ENCODE measurements at regions not wholly inside any gene's neighbourhood (a gene's known extent, or its start where the extent isn't known, plus 50 kb on each side); places are given as distances from the start of the nearest gene placed in this dataset.

DNA sequence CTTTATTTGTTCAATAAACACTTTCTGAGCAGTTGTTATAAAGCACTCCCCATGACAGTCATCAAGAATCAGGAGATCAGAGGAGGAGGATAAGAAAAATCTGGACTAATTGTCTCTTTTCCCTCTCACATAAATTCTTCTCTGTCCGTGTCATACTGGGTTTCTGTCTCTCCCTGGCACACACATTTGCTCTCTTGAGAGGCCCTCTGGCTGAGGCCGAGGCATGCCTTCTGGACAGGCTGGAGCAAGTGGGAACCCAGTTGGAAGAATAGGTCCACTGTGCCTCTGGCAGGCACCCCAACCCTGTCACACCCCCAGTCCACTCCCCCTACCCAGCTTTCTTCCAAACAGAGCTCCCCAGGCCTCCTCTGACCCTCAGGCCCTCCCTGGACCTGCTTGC, 315.8 kb downstream of the UACA start:
- Histone ChIP-seq H3K27ac (no peak overlapping the region), H3K9me3 (no peaks in the 10 kb centered on the region), H3K36me3 (no peaks in the 10 kb centered on the region), H3K4me1 (replicated peaks) (no peaks in the 10 kb centered on the region), H3K27me3 (replicated peaks; ENCODE audit: insufficient read depth) (no peaks in the 10 kb centered on the region), H3K4me3 (no peak overlapping the region)
- TF ChIP-seq, protein P1, sequence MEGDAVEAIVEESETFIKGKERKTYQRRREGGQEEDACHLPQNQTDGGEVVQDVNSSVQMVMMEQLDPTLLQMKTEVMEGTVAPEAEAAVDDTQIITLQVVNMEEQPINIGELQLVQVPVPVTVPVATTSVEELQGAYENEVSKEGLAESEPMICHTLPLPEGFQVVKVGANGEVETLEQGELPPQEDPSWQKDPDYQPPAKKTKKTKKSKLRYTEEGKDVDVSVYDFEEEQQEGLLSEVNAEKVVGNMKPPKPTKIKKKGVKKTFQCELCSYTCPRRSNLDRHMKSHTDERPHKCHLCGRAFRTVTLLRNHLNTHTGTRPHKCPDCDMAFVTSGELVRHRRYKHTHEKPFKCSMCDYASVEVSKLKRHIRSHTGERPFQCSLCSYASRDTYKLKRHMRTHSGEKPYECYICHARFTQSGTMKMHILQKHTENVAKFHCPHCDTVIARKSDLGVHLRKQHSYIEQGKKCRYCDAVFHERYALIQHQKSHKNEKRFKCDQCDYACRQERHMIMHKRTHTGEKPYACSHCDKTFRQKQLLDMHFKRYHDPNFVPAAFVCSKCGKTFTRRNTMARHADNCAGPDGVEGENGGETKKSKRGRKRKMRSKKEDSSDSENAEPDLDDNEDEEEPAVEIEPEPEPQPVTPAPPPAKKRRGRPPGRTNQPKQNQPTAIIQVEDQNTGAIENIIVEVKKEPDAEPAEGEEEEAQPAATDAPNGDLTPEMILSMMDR (IDR thresholded peaks at IDR 0.05), result no peak
- TF ChIP-seq POLR2AphosphoS5 (IDR thresholded peaks at IDR 0.05) (no peak), POLR2A (IDR thresholded peaks at IDR 0.05) (no peak)
- intact Hi-C loops (cut with DNase I), result no loop called here
- no peak for DNase-seq (ENCODE audit: low spot score)
- 41% methylated on average over 2 of the region's 2 CpGs for WGBS

GRCh38 chr15:70447081-70447480, 316.3 kb downstream of the UACA start:
- TF ChIP-seq POLR2A (IDR thresholded peaks at IDR 0.05), result no peak
- TF ChIP-seq POLR2AphosphoS5 (IDR thresholded peaks at IDR 0.05), result no peak
- TF ChIP-seq, protein P1 (IDR thresholded peaks at IDR 0.05), result no peak
- no peak for DNase-seq (ENCODE audit: low spot score)
- intact Hi-C loops (cut with DNase I), result no loop called here
- peaks cover 2% of the 10 kb centered on the region for H3K27me3 ChIP-seq (replicated peaks; ENCODE audit: insufficient read depth)
- H3K4me1 ChIP-seq (replicated peaks), result no peaks in the 10 kb centered on the region
- no peaks in the 10 kb centered on the region for H3K9me3 ChIP-seq
- no peak overlapping the region for H3K4me3 ChIP-seq
- no peaks in the 10 kb centered on the region for H3K36me3 ChIP-seq
- 88% methylated on average over 5 of the region's 5 CpGs for WGBS
- H3K27ac ChIP-seq, result no peak overlapping the region

DNA sequence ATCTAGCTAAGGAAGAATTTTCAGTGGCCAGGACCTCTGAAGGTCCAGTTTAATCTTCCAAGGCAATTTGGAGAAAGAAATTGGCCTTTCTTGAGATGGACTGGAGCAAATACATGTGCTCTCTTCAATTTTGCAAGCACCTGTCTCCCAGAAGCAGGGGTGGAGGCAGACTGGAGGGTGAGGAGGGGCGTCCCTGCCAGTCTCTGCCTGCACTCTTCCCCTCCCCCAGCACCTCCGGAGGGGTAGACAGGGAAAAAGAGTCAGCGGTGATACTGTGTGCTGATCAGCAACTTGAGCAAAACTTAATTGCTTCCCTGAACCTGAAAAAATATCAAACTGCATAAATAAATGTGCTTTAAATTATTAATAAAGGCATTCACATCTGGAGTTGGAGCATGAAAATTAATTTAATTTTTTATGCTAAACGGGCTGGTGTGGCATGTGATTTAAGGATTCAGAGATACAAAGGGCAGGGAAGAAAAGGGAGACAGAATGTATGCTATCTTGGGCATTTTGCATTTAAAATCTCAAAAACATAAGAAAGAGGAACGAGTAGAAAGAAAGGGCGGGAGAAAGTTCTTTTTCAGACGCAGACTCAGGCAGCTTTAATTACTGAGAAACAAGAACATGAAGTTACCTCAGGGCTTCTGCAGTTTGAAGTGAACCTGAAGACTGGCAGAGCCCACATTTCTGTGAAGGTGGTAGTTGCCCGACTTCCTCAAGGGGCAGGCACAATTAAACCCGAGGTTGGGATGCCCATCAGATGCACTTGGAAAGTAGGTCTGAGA, 319.7 kb downstream of the UACA start:
- Histone ChIP-seq H3K36me3 (no peaks in the 10 kb centered on the region), H3K4me3 (no peak overlapping the region), H3K9me3 (no peaks in the 10 kb centered on the region), H3K4me1 (replicated peaks) (no peaks in the 10 kb centered on the region), H3K27me3 (replicated peaks; ENCODE audit: insufficient read depth) (peaks cover 2% of the 10 kb centered on the region), H3K27ac (no peak overlapping the region)
- DNase-seq (ENCODE audit: low spot score), result no peak
- TF ChIP-seq POLR2AphosphoS5 (IDR thresholded peaks at IDR 0.05), result no peak
- TF ChIP-seq, protein P1 (IDR thresholded peaks at IDR 0.05), result no peak
- TF ChIP-seq POLR2A (IDR thresholded peaks at IDR 0.05), result no peak
- intact Hi-C loops (cut with DNase I), result no loop called here
- WGBS, result 83% methylated on average over 9 of the region's 9 CpGs

- H3K36me3 ChIP-seq, result no peaks in the 10 kb centered on the region
- WGBS, result 88% methylated on average over 13 of the region's 13 CpGs
- TF ChIP-seq POLR2AphosphoS5 (IDR thresholded peaks at IDR 0.05) (no peak), POLR2A (IDR thresholded peaks at IDR 0.05) (no peak)
- TF ChIP-seq, protein P1 (IDR thresholded peaks at IDR 0.05), result no peak
- H3K9me3 ChIP-seq, result no peaks in the 10 kb centered on the region
- H3K27ac ChIP-seq, result no peak overlapping the region
- intact Hi-C loops (cut with DNase I), result no loop called here
- no peak overlapping the region for H3K4me3 ChIP-seq
- peaks cover 2% of the 10 kb centered on the region for H3K27me3 ChIP-seq (replicated peaks; ENCODE audit: insufficient read depth)
- H3K4me1 ChIP-seq (replicated peaks), result no peaks in the 10 kb centered on the region
- no peak for DNase-seq (ENCODE audit: low spot score)
Observed at GRCh38 chr15:70442616-70443321, 320.6 kb downstream of the UACA start.

Measured in prostate gland (tissue), 2 donors.